HG02943 (cell line): ENCODE measurements at regions not wholly inside any gene's neighbourhood (a gene's known extent, or its start where the extent isn't known, plus 50 kb on each side); places are given as distances from the start of the nearest gene placed in this dataset.

Experiments used
- ATAC-seq: cut with Tn5 transposase; IDR thresholded peaks from one replicate; pipeline ENCODE4 v1.9.1; 2021; ENCODE audit warnings: mild to moderate bottlenecking, low read depth, moderate library complexity; ENCODE audit not compliant: unreplicated experiment

GRCh38 chr5:161134956-161135355, 282.9 kb upstream of the ATP10B start:
- no peak for ATAC-seq

DNA sequence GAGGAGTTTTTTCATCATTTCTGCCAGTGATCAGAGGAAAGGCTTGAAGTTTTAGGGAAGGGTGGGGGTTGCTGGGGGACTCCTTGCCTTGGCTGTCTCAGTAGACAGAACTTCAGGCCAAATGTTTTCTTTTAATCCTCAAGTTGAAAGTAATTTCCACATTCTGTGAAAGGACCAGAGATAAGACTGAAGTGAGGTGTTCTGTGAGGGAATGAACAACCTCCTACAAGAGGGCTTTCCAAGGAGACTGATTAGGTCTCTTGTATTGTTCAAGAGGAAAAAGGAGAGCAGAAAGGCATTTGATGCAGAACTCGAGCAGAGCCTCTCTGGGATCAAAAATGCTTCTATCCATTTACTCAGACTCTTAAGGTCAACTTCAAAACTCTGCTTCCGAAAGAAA, 282.1 kb upstream of the ATP10B start:
- ATAC-seq, result no peak

- no peak for ATAC-seq
Measured at GRCh38 chr5:161115941-161116340, 263.9 kb upstream of the ATP10B start.

GRCh38 chr5:161112371-161112770, 260.4 kb upstream of the ATP10B start:
- ATAC-seq, result no peak

- ATAC-seq, result no peak
Measured at GRCh38 chr5:161105525-161105924, 253.5 kb upstream of the ATP10B start.

DNA sequence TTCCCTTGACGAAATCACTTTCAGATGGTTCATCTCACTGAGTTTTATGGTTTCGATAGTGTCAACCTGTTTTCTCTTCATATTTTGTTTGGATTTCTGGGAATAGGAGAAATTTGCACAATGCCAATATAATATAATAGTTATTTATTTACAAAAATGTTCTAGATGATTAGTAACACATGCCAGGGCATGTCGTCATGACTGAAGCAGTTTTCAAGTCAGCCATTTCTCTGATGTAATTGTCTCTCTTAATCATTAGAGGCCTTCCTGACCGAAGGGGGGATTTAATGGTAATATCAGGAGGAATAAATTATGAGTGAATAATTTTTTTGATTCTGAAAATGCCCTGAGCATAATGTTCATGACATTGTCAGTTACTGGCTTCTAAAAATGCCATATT, 246.5 kb upstream of the ATP10B start:
- ATAC-seq, result no peak

- ATAC-seq, result no peak
Measured at GRCh38 chr5:161096581-161096980, 244.6 kb upstream of the ATP10B start.

GRCh38 chr5:161095953-161096352, 243.9 kb upstream of the ATP10B start:
- ATAC-seq, result no peak

DNA sequence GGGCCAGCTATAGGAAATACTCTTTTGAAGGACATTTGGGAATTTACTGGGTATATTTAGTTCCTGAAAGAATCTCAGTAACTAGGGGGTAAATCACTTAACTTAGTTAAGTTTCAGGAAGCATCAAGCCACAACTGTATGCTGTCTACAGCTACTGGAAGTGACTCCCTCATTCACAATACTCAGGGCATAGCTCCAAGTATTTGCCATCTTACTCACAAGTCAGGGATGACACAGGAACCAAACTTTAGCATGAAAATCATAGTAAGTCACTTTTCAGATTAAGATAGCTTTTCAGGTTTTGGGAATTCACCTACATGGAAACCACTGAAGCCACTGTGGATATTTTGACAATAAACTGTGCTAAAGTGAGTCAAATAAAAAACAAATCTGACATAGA, 242.4 kb upstream of the ATP10B start:
- no peak for ATAC-seq

- no peak for ATAC-seq
Measured at GRCh38 chr5:161093100-161093499, 241.1 kb upstream of the ATP10B start.

GRCh38 chr5:161089569-161089968, 237.6 kb upstream of the ATP10B start:
- no peak for ATAC-seq

- ATAC-seq, result no peak
Measured at GRCh38 chr5:161086461-161086860, 234.4 kb upstream of the ATP10B start.

DNA sequence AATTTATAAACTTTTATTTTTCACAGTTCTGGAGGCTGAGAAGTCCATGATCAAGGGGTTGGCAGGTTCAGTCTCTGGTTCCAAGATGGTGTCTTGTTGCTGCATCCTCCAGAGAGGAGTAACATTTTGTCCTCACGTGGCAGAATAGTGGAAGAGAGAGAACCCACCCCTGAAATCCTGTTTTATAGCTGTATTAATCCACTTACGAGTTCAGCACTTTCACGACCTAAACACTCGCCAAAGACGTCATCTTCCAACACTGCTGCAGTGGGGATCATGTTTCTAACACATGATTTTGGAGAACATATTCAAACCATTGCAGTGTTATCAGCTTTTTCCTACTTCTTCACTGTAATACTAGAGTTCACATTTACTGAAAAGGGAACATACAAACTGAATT, 233.0 kb upstream of the ATP10B start:
- no peak for ATAC-seq

GRCh38 chr5:161084115-161084514, 232.1 kb upstream of the ATP10B start:
- ATAC-seq, result no peak

GRCh38 chr5:161078793-161079192, 226.8 kb upstream of the ATP10B start:
- no peak for ATAC-seq

DNA sequence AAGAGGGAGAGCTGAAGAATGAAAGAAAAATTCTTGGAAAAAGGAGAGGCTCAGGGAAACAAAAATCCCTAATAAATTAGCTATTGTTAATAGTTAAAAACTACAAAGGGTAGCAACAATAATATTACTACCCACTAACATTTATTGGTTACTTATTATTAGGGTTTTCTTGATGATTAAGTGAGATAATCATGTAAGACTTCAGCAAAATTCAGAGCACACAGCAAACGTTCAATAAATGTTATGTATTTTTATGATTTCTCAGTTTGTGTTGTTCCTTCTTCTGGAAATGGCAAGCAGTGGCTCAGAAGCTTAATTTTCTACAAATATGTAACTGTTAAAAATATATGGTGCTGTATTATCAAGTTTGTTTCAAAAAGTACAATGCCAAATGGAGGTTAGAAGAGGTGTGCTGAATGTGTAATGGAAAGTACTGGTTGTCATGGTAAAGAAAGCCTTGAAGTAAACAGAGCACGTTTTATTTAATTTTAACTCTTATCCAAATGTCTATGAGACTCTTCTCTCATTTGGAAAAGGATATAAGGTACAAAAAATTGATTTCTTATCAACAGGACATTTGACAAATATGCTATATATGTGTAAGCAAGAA, 226.0 kb upstream of the ATP10B start:
- ATAC-seq, result no peak

GRCh38 chr5:161077496-161077895, 225.5 kb upstream of the ATP10B start:
- no peak for ATAC-seq

DNA sequence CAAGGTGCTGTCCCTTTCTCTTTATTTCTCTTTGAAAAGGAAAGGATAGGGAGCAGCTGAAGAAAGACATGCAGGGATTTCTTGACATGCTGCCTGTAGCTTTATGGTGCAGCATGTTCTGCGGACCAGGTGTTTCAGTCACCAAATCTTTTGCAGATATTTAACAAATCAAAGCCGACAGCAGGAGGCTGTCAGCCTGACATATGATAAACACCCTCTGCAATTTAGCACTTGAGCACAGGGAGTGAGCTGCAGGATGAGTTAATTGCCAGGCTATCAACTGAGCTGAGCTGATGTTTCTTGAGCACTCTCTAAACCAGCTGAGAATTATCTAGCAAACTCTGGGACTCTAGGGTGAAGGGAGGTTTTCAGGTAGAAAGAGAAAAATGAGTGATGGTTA, 212.8 kb upstream of the ATP10B start:
- ATAC-seq, result no peak

DNA sequence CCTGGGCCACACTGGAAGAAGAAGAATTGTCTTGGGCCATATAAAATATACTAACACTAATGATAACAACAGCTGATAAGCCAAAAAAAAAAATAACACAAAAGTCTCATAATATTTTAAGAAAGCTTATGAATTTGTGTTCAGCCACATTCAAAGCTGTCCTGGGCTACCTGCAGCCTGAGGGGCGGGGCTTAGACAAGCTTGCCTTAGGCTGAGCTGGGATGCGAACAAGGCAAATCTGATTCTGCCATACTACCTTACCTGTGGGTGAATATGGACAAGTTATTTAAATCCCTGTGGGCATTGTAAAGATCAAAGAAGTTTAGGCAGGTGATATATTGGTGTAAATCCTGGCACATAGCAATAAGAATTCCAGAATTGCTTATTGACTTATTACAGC, 212.3 kb upstream of the ATP10B start:
- ATAC-seq, result no peak

DNA sequence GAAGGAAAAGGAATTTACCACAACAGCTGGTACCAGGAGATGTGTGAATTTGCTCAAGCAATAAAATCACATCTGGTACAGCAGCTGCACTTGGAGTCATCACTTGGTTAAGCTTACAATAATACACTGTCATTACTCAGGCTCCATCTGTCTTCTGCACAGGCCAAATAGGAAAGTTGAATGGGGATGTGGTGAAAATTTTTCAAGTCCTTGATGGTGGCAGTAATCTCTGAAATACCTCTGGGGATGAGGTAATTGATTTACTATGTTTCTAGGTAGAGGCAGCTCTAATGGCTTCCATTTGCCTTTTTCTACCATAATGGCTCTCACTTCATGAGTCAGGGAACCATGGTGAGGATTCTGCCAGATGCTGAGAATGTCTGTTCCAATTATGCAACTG, 206.8 kb upstream of the ATP10B start:
- no peak for ATAC-seq

- ATAC-seq, result no peak
Measured at GRCh38 chr5:161051920-161052500, 200.0 kb upstream of the ATP10B start.

DNA sequence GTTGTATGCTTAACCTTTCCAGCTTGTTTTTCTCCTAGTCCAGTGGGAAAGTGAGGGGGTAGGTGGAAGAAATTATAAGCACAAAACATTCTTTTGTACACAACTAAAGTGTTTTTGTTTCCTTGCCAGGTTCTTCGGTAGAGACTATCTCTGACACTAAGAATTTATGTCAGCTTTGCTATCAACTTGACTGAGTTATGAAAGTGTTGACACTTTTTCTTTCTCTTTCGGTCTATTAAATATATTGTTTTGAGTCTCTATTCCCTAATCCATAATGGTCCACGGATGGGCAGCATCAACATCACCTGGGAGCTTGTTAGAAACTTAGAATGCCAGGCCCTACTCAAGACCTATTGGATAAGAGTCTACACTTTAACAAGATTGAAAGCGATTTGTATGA, 195.0 kb upstream of the ATP10B start:
- no peak for ATAC-seq

DNA sequence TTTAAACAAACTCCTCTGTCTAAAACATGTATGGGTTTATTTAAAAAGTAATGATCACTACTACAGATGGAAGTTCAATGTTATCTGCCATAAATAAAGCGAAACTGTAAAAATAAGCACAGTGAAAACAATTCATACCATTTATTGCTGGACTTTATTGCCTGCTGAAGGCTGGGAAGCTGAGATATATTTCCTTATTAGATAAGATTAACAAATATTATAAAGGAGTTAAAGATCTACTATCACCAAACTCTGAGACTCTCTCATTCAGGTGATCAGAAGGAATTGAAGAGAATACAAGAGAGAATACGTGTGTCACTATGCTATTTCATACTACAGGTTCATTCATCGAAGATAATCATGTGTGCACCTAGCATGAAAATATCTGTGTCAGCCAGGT, 190.9 kb upstream of the ATP10B start:
- no peak for ATAC-seq
